Fibroblast of mammary gland (primary cell): ENCODE measurements at regions not wholly inside any gene's neighbourhood (a gene's known extent, or its start where the extent isn't known, plus 50 kb on each side); places are given as distances from the start of the nearest gene placed in this dataset.

ENCODE experiments used
- DNase-seq: peaks from one replicate; pipeline ENCODE4 v3.0.0-alpha.2; 2010; ENCODE audit warnings: low read depth
- H3K4me3 ChIP-seq: 2 replicates; pipeline ENCODE4 v1.5.1; 2011; ENCODE audit warnings: low read depth, mild to moderate bottlenecking, low read length, moderate library complexity; ENCODE audit not compliant: control insufficient read depth
- CTCF ChIP-seq: conservative IDR thresholded peaks from 2 replicates; pipeline ENCODE4 v1.5.1; 2011; ENCODE audit warnings: low read depth, low read length, inconsistent platforms; ENCODE audit not compliant: control insufficient read depth, insufficient read depth

DNA sequence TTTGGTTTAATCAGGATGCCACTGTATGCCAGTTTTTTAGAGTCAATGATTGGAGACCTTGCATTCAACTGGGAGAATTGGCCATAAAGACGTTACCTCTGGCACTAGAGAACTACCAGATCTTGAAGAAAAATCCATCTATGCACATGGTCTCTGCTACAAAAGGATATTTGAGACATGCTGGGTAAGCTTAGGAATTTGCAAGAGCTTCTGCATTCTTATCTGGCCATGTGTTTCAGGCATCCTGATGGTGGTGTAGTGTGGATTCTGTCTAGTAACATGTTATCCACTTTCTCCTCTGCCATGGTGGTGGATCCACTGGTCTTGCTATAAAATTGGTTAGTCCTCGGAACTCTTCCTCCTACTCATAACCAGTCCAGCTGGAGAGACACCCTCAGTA is 185.3 kb upstream of the WDFY3 start:
- TF ChIP-seq CTCF = no peak

DNA sequence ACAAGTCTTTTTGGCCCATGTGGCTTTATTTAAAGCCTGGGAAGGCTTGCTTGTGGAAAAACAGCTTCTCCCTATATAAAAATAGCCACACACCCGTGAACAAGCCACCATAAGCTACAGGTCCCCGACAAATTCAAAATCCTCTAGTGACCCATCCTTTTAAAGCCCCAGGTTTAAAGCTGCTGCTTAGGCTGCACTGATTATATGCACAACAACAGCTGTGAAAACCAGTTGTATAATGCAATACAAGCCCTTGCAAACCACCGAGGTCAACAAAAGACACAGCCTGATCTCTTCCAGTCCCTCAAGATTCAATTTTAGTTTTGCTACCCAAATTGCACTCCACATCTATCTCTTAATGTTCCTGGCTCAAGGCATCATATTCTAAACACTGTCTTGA is 186.0 kb upstream of the WDFY3 start:
- DNase-seq = no peak
- H3K4me3 ChIP-seq = no peak overlapping the region
- no peak for TF ChIP-seq CTCF

More for the DNA sequence above, 185.3 kb upstream of the WDFY3 start:
- DNase-seq = no peak
- no peak overlapping the region for H3K4me3 ChIP-seq

DNA sequence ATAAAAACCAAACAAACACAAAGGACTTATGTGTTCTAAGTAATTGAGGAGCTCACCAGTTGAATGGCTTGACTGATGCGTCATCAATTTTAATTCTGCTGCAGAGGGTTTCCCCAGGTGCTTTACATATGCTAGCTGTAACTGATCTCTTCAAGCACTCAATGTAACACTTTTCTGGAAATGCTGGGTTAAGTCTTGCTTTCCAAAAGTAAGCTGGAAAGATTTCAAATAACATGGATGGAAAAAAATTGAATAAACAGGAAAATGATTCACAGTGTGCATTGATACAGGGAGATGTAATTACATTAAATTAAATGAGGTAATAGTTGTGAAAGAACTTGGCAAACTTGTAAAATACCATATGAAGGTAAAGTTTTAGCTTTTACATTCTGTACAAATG is 186.7 kb upstream of the WDFY3 start:
- H3K4me3 ChIP-seq = no peak overlapping the region
- no peak for TF ChIP-seq CTCF
- DNase-seq = peak; percentile 59

DNA sequence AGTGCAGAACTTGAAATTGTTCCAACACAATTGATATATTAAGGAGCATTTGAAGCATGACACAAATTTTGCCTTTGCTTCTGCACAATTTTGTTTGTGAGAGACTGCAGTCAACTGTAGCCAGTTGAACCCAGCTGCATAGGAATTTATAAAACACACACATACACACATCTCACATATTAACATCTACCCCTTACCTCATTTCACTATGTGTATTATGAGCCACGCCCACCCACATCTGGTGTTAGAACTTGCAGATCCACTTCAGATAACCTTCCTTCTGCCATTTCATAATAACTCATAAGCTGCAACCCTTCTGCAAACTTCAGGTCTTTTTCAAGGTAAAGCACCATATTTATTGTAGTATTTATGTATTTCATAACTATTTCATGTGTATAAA is 188.1 kb upstream of the WDFY3 start:
- no peak overlapping the region for H3K4me3 ChIP-seq
- no peak for DNase-seq
- TF ChIP-seq CTCF = no peak

GRCh38 chr4:85165808-85166207 is 199.3 kb upstream of the WDFY3 start:
- no peak overlapping the region for H3K4me3 ChIP-seq
- DNase-seq = no peak
- no peak for TF ChIP-seq CTCF

- TF ChIP-seq CTCF = no peak
- H3K4me3 ChIP-seq = no peak overlapping the region
- DNase-seq = no peak
Measured at GRCh38 chr4:85166318-85166717, 199.8 kb upstream of the WDFY3 start.

- no peak overlapping the region for H3K4me3 ChIP-seq
- DNase-seq = no peak
- TF ChIP-seq CTCF = no peak
Measured at GRCh38 chr4:85168234-85168834, 201.8 kb upstream of the WDFY3 start.
